ENCODE measurements at regions not wholly inside any gene's neighbourhood (a gene's known extent, or its start where the extent isn't known, plus 50 kb on each side); places are given as distances from the start of the nearest gene placed in this dataset.

- Mint-ChIP-seq H3K27ac (no peak overlapping the region), H3K36me3 (ENCODE audit: low read depth) (no peaks in the 10 kb centered on the region), H3K4me1 (no peaks in the 10 kb centered on the region), H3K9me3 (peaks cover 15% of the 10 kb centered on the region), H3K4me3 (no peak overlapping the region), H3K27me3 (ENCODE audit: low read depth, poor library complexity) (no peaks in the 10 kb centered on the region)
- DNase-seq = no peak
- TF ChIP-seq, protein P1, sequence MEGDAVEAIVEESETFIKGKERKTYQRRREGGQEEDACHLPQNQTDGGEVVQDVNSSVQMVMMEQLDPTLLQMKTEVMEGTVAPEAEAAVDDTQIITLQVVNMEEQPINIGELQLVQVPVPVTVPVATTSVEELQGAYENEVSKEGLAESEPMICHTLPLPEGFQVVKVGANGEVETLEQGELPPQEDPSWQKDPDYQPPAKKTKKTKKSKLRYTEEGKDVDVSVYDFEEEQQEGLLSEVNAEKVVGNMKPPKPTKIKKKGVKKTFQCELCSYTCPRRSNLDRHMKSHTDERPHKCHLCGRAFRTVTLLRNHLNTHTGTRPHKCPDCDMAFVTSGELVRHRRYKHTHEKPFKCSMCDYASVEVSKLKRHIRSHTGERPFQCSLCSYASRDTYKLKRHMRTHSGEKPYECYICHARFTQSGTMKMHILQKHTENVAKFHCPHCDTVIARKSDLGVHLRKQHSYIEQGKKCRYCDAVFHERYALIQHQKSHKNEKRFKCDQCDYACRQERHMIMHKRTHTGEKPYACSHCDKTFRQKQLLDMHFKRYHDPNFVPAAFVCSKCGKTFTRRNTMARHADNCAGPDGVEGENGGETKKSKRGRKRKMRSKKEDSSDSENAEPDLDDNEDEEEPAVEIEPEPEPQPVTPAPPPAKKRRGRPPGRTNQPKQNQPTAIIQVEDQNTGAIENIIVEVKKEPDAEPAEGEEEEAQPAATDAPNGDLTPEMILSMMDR (IDR thresholded peaks at IDR 0.05) = no peak
Observed at GRCh38 chr3:107884028-107884427, 206.8 kb downstream of the CD47 start.

DNA sequence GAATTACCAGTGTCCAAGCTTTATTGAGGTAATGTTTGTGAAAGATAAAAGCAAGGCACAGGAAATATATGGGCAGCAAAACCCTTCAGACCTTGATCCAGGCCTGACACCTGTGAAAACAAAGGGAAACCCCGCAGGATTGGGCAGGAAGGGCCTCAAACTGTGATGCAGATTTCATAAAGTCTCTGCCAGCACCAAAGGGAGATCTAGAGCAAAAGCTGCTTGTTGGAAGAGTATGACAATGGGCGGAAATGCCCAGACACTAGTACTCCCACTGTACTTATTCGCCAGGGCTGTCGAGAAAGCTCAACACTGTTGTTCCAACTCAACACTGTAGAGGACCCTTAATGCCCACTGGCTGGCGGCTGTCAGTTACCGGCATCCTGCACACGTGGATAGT, 207.9 kb downstream of the CD47 start:
- Mint-ChIP-seq H3K9me3 (peaks cover 10% of the 10 kb centered on the region), H3K4me1 (no peaks in the 10 kb centered on the region), H3K4me3 (no peak overlapping the region), H3K27ac (no peak overlapping the region), H3K27me3 (ENCODE audit: low read depth, poor library complexity) (no peaks in the 10 kb centered on the region), H3K36me3 (ENCODE audit: low read depth) (no peaks in the 10 kb centered on the region)
- no peak for DNase-seq
- TF ChIP-seq, protein P1 (IDR thresholded peaks at IDR 0.05) = no peak

- TF ChIP-seq, protein P1 (IDR thresholded peaks at IDR 0.05) = no peak
- Mint-ChIP-seq H3K9me3 (peaks cover 10% of the 10 kb centered on the region), H3K36me3 (ENCODE audit: low read depth) (no peaks in the 10 kb centered on the region), H3K4me3 (no peak overlapping the region), H3K27me3 (ENCODE audit: low read depth, poor library complexity) (no peaks in the 10 kb centered on the region), H3K4me1 (no peaks in the 10 kb centered on the region), H3K27ac (no peak overlapping the region)
- no peak for DNase-seq
Observed at GRCh38 chr3:107882261-107882660, 208.6 kb downstream of the CD47 start.

DNA sequence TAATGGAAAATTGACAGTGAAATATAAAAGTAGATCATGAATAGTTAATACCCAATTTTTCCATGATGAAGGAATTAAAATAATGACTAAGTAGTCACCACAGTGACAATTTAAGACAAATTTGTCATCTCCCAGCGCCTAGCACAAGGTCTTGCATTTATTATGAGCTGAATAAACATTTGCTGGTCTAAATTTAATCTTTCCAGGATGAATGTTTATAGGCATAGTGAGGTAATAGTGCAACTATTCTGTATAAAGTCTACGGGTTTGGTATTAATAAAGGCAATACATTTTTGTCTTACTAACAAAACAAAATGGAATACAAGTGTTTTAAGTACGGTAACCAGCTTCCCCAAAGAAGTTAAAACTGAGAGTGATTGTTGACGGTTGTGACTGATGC, 209.3 kb downstream of the CD47 start:
- DNase-seq = no peak
- Mint-ChIP-seq H3K36me3 (ENCODE audit: low read depth) (no peaks in the 10 kb centered on the region), H3K4me1 (no peaks in the 10 kb centered on the region), H3K9me3 (peaks cover 10% of the 10 kb centered on the region), H3K27ac (no peak overlapping the region), H3K4me3 (no peak overlapping the region), H3K27me3 (ENCODE audit: low read depth, poor library complexity) (no peaks in the 10 kb centered on the region)
- TF ChIP-seq, protein P1 (IDR thresholded peaks at IDR 0.05) = no peak

GRCh38 chr3:107880702-107881101, 210.1 kb downstream of the CD47 start:
- H3K4me1 Mint-ChIP-seq = no peaks in the 10 kb centered on the region
- no peaks in the 10 kb centered on the region for H3K27me3 Mint-ChIP-seq (ENCODE audit: low read depth, poor library complexity)
- no peak for DNase-seq
- no peak overlapping the region for H3K27ac Mint-ChIP-seq
- TF ChIP-seq, protein P1 (IDR thresholded peaks at IDR 0.05) = no peak
- peaks cover 10% of the 10 kb centered on the region for H3K9me3 Mint-ChIP-seq
- H3K36me3 Mint-ChIP-seq (ENCODE audit: low read depth) = no peaks in the 10 kb centered on the region
- H3K4me3 Mint-ChIP-seq = no peak overlapping the region

DNA sequence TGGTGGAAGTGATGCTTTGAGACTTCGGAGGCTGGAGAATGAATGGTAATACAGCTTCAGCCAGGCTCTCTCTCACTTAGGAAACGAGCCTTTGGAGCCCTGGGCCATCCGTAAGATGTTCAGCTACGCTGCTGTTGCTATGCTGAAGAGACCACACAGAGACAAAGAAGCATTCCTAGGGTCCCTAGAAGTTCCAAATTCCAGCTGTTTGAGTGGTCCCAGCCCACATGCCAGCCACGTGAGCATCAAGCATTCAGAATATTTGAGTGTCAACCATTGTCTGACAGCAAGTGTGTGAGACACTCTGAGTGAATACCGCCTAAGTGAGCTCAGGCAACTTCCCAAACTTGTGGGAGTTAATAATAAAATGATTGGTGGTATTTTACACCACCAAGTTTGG, 212.9 kb downstream of the CD47 start:
- no peak for DNase-seq
- Mint-ChIP-seq H3K27ac (no peak overlapping the region), H3K4me1 (no peaks in the 10 kb centered on the region), H3K27me3 (ENCODE audit: low read depth, poor library complexity) (no peaks in the 10 kb centered on the region), H3K36me3 (ENCODE audit: low read depth) (no peaks in the 10 kb centered on the region), H3K4me3 (no peak overlapping the region), H3K9me3 (no peaks in the 10 kb centered on the region)
- TF ChIP-seq, protein P1 (IDR thresholded peaks at IDR 0.05) = no peak

Data from nephron progenitor cell (in vitro differentiated cells).